Liver (tissue), 8 donors: ENCODE measurements at regions not wholly inside any gene's neighbourhood (a gene's known extent, or its start where the extent isn't known, plus 50 kb on each side); places are given as distances from the start of the nearest gene placed in this dataset.

Experiments used
- DNase-seq: peaks from one replicate; pipeline ENCODE4 v3.0.0-alpha.2; 2017; ENCODE audit warnings: low spot score
- H3K27ac ChIP-seq, 2 donors: one replicate each; pipeline ENCODE4 v1.7.0; 2013; ENCODE audit warnings: inconsistent platforms in 2 of 2, low read length in 2 of 2, control low read depth in 1 of 2, low read depth in 1 of 2, mild to moderate bottlenecking in 1 of 2
- H3K27me3 ChIP-seq, 4 donors: one replicate each; pipeline versions ENCODE4 v1.6.1 to v1.7.0; 2013; ENCODE audit warnings: low read length in 3 of 4, inconsistent platforms in 1 of 4, mild to moderate bottlenecking in 1 of 4, moderate library complexity in 1 of 4; ENCODE audit not compliant: control insufficient read depth in 4 of 4, insufficient read depth in 4 of 4
- H3K36me3 ChIP-seq, 4 donors: one replicate each; pipeline versions ENCODE4 v1.6.1 to v1.7.0; 2013; ENCODE audit warnings: low read length in 3 of 4, mild to moderate bottlenecking in 3 of 4, low read depth in 1 of 4, moderate library complexity in 1 of 4; ENCODE audit not compliant: control insufficient read depth in 4 of 4, insufficient read depth in 3 of 4
- H3K4me1 ChIP-seq, 4 donors: one replicate each; pipeline versions ENCODE4 v1.6.1 to v1.7.0; 2013; ENCODE audit warnings: low read length in 3 of 4, mild to moderate bottlenecking in 3 of 4, moderate library complexity in 1 of 4; ENCODE audit not compliant: control insufficient read depth in 4 of 4, insufficient read depth in 4 of 4
- H3K4me3 ChIP-seq, 3 donors: one replicate each; pipeline versions ENCODE4 v1.6.1 to v1.7.0; 2013; ENCODE audit warnings: low read length in 3 of 3, control low read depth in 1 of 3, low read depth in 1 of 3, mild to moderate bottlenecking in 1 of 3
- H3K9ac ChIP-seq, 2 donors: one replicate each; pipeline ENCODE4 v1.7.0; 2013; ENCODE audit warnings: low read length in 2 of 2, mild to moderate bottlenecking in 2 of 2, moderate library complexity in 2 of 2, control low read depth in 1 of 2, low read depth in 1 of 2
- H3K9me3 ChIP-seq, 4 donors: one replicate each; pipeline versions ENCODE4 v1.6.1 to v1.7.0; 2013; ENCODE audit warnings: low read length in 3 of 4; ENCODE audit not compliant: control insufficient read depth in 4 of 4
- EGR1 ChIP-seq, 2 donors: IDR thresholded peaks; 2 replicates each; pipeline ENCODE4 v1.6.1; 2016 to 2018; ENCODE audit warnings: antibody characterized with exemption in 2 of 2, low read depth in 2 of 2
- FOXA1 ChIP-seq: IDR thresholded peaks from 2 replicates; pipeline ENCODE4 v1.6.1; 2016; ENCODE audit warnings: antibody characterized with exemption
- FOXA2 ChIP-seq: IDR thresholded peaks from 2 replicates; pipeline ENCODE4 v1.6.1; 2016; ENCODE audit warnings: antibody characterized with exemption
- GABPA ChIP-seq, 2 donors: IDR thresholded peaks in 1 of 2; conservative IDR thresholded peaks in 1 of 2; 2 replicates each; pipeline ENCODE4 v1.6.1; 2016; ENCODE audit warnings: antibody characterized with exemption in 2 of 2, mild to moderate bottlenecking in 1 of 2, moderate library complexity in 1 of 2
- HNF4A ChIP-seq, 2 donors: conservative IDR thresholded peaks; 2 replicates each; pipeline ENCODE4 v1.6.1; 2016; ENCODE audit warnings: antibody characterized with exemption in 2 of 2, mild to moderate bottlenecking in 2 of 2
- HNF4G ChIP-seq: IDR thresholded peaks from 2 replicates; pipeline ENCODE4 v1.6.1; 2016; ENCODE audit warnings: antibody characterized with exemption
- JUND ChIP-seq, 2 donors: IDR thresholded peaks; 2 replicates each; pipeline ENCODE4 v1.6.1; 2016; ENCODE audit warnings: antibody characterized with exemption in 2 of 2
- NR2F2 ChIP-seq: IDR thresholded peaks from 2 replicates; pipeline ENCODE4 v1.6.1; 2016; ENCODE audit warnings: antibody characterized with exemption
- RAD21 ChIP-seq, 2 donors: IDR thresholded peaks; 2 replicates each; pipeline ENCODE4 v1.6.1; 2016; ENCODE audit warnings: antibody characterized with exemption in 2 of 2, mild to moderate bottlenecking in 2 of 2
- REST ChIP-seq: IDR thresholded peaks from 2 replicates; pipeline ENCODE4 v1.6.1; 2016; ENCODE audit warnings: antibody characterized with exemption, mild to moderate bottlenecking
- RXRA ChIP-seq, 2 donors: IDR thresholded peaks; 2 replicates each; pipeline ENCODE4 v1.6.1; 2017 to 2018; ENCODE audit warnings: antibody characterized with exemption in 2 of 2, mild to moderate bottlenecking in 1 of 2
- YY1 ChIP-seq: IDR thresholded peaks from 2 replicates; pipeline ENCODE4 v1.6.1; 2016; ENCODE audit warnings: antibody characterized with exemption, mild to moderate bottlenecking
- ZBTB33 ChIP-seq: IDR thresholded peaks from 2 replicates; pipeline ENCODE4 v1.6.1; 2016; ENCODE audit warnings: antibody characterized with exemption
- WGBS: extraction: QIAGEN DNeasy Blood & Tissue Kit; methylation state at CpG from one replicate; pipeline ENCODE4 v1.1.7; 2013; 5-methylcytosine and 5-hydroxymethylcytosine counted together
- TF ChIP-seq, protein P1 (sequence below): fragments of 150-350 bp; IDR thresholded peaks from 2 replicates; pipeline ENCODE4 v1.5.1; 2017; ENCODE audit warnings: improper control_type of control experiment, low read depth, low read length; ENCODE audit not compliant: missing input control
- TF ChIP-seq, protein P2 (sequence below): IDR thresholded peaks from 2 replicates; pipeline ENCODE4 v1.6.1; 2016; ENCODE audit warnings: antibody characterized with exemption
- donor health status: healthy.
- donor health status: healthy.
- donor health status: healthy.
- donor health status: healthy.
- donor health status: healthy.

DNA sequence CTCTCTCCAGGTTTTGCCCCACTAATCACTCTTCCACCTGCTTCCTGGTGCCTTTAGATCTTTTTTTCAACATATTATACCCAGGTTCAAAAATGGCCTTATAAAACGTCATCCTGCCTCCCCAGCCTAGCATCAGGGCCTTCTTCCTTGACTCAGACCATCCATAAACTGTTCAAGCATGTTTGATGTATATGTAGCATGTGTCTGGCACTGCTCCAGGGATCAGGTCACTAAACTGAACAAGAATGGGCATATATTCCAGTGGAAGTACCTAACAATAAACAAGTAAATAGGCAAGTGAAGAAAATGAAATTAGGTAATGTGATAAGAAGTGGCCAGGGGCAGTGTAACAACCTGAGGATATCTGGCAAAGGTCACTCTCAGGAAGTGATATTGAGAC is 141.2 kb downstream of the TRIB2 start:
- Histone ChIP-seq H3K4me1 (no peaks in the 10 kb centered on the region), H3K9ac (no peak overlapping the region), H3K9me3 (peaks cover 0 to 3% (median 0%) of the 10 kb centered on the region in 4 donors), H3K4me3 (no peak overlapping the region), H3K36me3 (no peaks in the 10 kb centered on the region), H3K27me3 (no peaks in the 10 kb centered on the region), H3K27ac (no peak overlapping the region)
- TF ChIP-seq NR2F2: no peak
- no peak for TF ChIP-seq RAD21 (IDR thresholded peaks at IDR 0.05)
- TF ChIP-seq REST: no peak
- no peak for TF ChIP-seq RXRA (IDR thresholded peaks at IDR 0.05)
- TF ChIP-seq FOXA2: no peak
- TF ChIP-seq FOXA1: no peak
- no peak for TF ChIP-seq GABPA (IDR thresholded peaks at IDR 0.05 in 1 of 2, conservative IDR thresholded peaks at IDR 0.05 in 1 of 2)
- TF ChIP-seq, protein P1, sequence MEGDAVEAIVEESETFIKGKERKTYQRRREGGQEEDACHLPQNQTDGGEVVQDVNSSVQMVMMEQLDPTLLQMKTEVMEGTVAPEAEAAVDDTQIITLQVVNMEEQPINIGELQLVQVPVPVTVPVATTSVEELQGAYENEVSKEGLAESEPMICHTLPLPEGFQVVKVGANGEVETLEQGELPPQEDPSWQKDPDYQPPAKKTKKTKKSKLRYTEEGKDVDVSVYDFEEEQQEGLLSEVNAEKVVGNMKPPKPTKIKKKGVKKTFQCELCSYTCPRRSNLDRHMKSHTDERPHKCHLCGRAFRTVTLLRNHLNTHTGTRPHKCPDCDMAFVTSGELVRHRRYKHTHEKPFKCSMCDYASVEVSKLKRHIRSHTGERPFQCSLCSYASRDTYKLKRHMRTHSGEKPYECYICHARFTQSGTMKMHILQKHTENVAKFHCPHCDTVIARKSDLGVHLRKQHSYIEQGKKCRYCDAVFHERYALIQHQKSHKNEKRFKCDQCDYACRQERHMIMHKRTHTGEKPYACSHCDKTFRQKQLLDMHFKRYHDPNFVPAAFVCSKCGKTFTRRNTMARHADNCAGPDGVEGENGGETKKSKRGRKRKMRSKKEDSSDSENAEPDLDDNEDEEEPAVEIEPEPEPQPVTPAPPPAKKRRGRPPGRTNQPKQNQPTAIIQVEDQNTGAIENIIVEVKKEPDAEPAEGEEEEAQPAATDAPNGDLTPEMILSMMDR: no peak
- TF ChIP-seq HNF4A (conservative IDR thresholded peaks at IDR 0.05): no peak
- no peak for TF ChIP-seq JUND (IDR thresholded peaks at IDR 0.05)
- TF ChIP-seq, protein P2, sequence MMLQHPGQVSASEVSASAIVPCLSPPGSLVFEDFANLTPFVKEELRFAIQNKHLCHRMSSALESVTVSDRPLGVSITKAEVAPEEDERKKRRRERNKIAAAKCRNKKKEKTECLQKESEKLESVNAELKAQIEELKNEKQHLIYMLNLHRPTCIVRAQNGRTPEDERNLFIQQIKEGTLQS: no peak
- TF ChIP-seq ZBTB33: no peak
- no peak for TF ChIP-seq YY1
- no peak for TF ChIP-seq EGR1 (IDR thresholded peaks at IDR 0.05; ENCODE audit: low read depth in 2 of 2)
- TF ChIP-seq HNF4G: no peak
- no peak for DNase-seq
- 58% methylated on average over 1 of the region's 1 CpG for WGBS

DNA sequence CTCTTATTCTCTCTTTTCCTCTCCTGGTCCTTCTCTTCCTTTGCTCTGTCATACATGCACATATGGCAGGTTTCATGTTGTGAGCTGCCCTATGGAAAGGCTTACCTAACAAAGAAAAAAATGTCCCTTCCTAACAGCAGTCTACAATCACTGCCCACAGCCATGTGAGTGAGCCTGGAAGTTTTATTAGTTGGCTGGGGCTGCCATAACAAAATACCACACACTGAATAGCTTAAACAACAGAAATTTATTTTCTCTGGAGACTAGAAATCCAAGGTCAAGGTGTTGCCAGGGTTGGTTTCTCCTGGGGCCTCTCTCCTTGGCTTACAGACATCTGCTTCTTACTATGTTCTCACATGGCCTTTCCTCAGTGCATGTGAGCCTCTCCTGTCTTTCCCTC is 142.1 kb downstream of the TRIB2 start:
- H3K27ac ChIP-seq: no peak overlapping the region
- H3K4me3 ChIP-seq: no peak overlapping the region
- DNase-seq: no peak

More for the DNA sequence above, 142.1 kb downstream of the TRIB2 start:
- no peaks in the 10 kb centered on the region for H3K27me3 ChIP-seq
- H3K9ac ChIP-seq: no peak overlapping the region
- H3K36me3 ChIP-seq: no peaks in the 10 kb centered on the region
- no peaks in the 10 kb centered on the region for H3K4me1 ChIP-seq
- TF ChIP-seq REST (no peak), GABPA (IDR thresholded peaks at IDR 0.05 in 1 of 2, conservative IDR thresholded peaks at IDR 0.05 in 1 of 2) (no peak)
- H3K9me3 ChIP-seq: peaks cover 0 to 4% (median under 1%) of the 10 kb centered on the region in 4 donors
